Coronary artery (tissue), 2 donors: ENCODE measurements at regions not wholly inside any gene's neighbourhood (a gene's known extent, or its start where the extent isn't known, plus 50 kb on each side); places are given as distances from the start of the nearest gene placed in this dataset.
"Not testable (repeated sequence)": the region's sequence is repeated elsewhere in the genome, so short reads cannot be mapped to it uniquely, and the experiment has no call there.

ENCODE experiments used
- DNase-seq: peaks from one replicate; pipeline ENCODE4 v3.0.0-alpha.2; 2017; ENCODE audit warnings: low spot score
- H3K27ac ChIP-seq, 2 donors: fragments of 200-600 bp; sonication (generic); one replicate each; pipeline ENCODE4 v1.5.1; 2016 to 2019
- H3K4me3 ChIP-seq: fragments of 200-600 bp; sonication (generic); 2 replicates; pipeline ENCODE4 v1.5.1; 2016; ENCODE audit warnings: mild to moderate bottlenecking, moderate library complexity
- CTCF ChIP-seq: fragments of 200-600 bp; sonication (generic); IDR thresholded peaks from one replicate; pipeline ENCODE4 v1.5.1; 2019; ENCODE audit warnings: antibody characterized with exemption

- no peak overlapping the region for H3K27ac ChIP-seq
- H3K4me3 ChIP-seq: no peak overlapping the region
- DNase-seq: no peak
- TF ChIP-seq CTCF: no peak
These were observed 411.6 kb downstream of the NEBL start for GRCh38 chr10:20485554-20485953.

GRCh38 chr10:20481054-20481453 lies 416.1 kb downstream of the NEBL start:
- Histone ChIP-seq H3K27ac (no peak overlapping the region), H3K4me3 (no peak overlapping the region)
- no peak for DNase-seq
- TF ChIP-seq CTCF: no peak

GRCh38 chr10:20480575-20480974 lies 416.5 kb downstream of the NEBL start:
- not testable (repeated sequence) for DNase-seq, H3K4me3 ChIP-seq, H3K27ac ChIP-seq

- Histone ChIP-seq H3K4me3 (no peak overlapping the region), H3K27ac (no peak overlapping the region)
- no peak for DNase-seq
- no peak for TF ChIP-seq CTCF
These were observed 423.0 kb downstream of the NEBL start for GRCh38 chr10:20474064-20474463.

DNA sequence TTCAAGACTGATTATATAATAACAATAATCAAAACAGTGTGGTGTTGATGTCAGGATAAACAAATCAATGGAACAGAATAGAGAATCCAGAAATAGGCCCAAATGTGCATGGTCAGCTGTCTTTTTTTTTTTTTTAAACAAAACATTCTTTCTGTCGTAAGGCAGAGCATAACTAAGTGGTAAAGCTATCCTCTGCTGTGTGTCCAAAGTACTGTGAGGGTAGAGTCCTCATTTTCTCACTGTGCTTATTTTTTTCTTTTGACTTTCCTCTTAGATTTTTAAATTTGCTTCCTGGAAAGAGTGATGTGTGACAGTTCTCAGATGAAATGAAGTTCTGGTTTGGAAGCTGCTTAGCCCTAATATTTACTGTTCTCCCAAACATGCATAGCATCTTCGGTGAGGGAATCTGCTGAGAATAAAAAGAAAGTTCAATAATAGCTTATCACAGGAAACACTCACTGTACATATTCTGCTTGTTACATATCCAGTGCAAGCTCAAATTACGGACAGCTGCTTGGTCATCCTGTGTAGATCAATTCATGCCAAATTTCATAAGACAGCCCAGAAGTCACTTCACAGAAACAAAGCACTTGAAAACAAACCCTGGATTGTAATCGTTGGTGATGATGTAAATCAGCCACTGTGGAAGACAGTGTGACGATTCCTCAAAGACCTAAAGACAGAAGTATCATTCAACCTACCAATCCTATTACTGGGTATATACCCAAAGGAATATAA lies 423.9 kb downstream of the NEBL start:
- no peak for TF ChIP-seq CTCF

DNA sequence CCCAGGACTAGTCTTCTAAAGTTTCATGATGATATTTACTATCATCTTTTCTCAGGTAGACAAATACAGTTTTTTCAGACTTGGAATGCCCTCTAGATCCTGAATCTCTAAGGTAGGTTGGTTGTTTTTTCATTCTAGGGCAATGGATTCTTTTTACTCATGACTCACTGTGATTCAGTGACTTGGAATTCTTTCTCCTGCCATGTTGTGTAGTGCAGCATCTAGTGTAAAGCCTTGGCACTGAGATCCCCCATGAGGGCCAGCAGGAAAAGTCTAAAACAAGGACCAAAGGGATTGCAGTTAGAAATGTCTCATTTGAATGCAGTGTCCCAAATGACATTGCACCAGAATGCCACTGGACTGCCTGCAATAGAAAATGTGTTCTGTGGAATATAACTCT lies 430.4 kb downstream of the NEBL start:
- DNase-seq: no peak
- no peak for TF ChIP-seq CTCF
- Histone ChIP-seq H3K4me3 (no peak overlapping the region), H3K27ac (no peak overlapping the region)

More for the DNA sequence above, 423.9 kb downstream of the NEBL start:
- Histone ChIP-seq H3K4me3 (no peak overlapping the region), H3K27ac (no peak overlapping the region)
- DNase-seq: no peak

GRCh38 chr10:20457649-20458048 lies 439.5 kb downstream of the NEBL start:
- TF ChIP-seq CTCF: no peak
- no peak for DNase-seq
- no peak overlapping the region for H3K4me3 ChIP-seq
- H3K27ac ChIP-seq: no peak overlapping the region
